22Rv1 (cell line): ENCODE measurements at regions not wholly inside any gene's neighbourhood (a gene's known extent, or its start where the extent isn't known, plus 50 kb on each side); places are given as distances from the start of the nearest gene placed in this dataset.

ENCODE experiments used
- H3K27ac ChIP-seq: fragments of 450-650 bp; 2 replicates; pipeline ENCODE4 v1.5.1; 2017
- ZFX ChIP-seq: fragments of 450-650 bp; IDR thresholded peaks from 2 replicates; pipeline ENCODE4 v1.6.1; 2017; ENCODE audit warnings: antibody characterized with exemption, borderline replicate concordance
- TF ChIP-seq, protein P1 (sequence below): fragments of 450-650 bp; IDR thresholded peaks from 2 replicates; pipeline ENCODE4 v1.5.1; 2017; ENCODE audit warnings: mild to moderate bottlenecking

DNA sequence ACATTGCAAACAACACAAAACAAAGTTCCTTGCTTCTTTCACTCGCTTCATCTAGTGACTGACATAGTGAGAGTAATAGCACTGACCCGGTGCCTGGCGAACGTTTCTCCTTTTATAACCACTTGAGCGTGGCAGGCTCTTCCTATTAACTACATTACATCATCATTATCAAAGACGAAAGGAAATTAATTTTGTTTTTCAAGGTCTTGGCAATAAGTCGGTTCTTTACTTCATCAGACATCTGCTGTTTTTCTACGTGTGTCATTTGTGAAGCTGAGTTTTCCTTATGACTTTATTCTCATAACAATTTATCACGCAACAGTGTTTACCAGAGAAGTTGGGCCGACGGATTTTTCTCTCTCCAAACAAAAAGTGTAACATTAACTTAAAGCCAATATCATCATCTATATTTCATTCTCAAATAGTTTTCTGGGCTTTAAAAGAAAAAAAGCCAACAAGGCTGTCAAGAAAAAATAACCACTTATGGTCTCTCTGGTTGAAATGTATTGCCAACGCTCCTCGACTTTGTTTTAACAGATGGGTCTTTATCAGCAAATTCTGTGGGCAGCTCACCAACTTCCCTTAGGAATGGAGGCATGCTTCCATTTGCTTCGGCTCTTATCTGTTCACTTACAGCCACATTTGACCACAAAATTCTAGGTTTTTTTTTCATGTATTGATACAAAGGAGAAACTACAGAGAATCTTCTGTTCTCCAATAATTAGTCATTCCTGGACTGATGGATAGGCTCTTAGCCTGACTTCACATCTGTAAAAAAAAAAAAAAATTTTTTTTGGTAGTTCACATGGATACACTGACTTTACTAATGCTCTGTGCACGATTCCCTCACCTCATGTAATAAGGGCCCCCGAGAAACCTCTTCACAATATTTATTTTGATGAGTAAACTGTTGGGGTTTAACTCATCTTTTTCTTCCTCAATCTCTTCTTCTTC, 97.1 kb upstream of the CDKN3 start:
- H3K27ac ChIP-seq: no peak overlapping the region
- TF ChIP-seq ZFX: no peak
- TF ChIP-seq, protein P1, sequence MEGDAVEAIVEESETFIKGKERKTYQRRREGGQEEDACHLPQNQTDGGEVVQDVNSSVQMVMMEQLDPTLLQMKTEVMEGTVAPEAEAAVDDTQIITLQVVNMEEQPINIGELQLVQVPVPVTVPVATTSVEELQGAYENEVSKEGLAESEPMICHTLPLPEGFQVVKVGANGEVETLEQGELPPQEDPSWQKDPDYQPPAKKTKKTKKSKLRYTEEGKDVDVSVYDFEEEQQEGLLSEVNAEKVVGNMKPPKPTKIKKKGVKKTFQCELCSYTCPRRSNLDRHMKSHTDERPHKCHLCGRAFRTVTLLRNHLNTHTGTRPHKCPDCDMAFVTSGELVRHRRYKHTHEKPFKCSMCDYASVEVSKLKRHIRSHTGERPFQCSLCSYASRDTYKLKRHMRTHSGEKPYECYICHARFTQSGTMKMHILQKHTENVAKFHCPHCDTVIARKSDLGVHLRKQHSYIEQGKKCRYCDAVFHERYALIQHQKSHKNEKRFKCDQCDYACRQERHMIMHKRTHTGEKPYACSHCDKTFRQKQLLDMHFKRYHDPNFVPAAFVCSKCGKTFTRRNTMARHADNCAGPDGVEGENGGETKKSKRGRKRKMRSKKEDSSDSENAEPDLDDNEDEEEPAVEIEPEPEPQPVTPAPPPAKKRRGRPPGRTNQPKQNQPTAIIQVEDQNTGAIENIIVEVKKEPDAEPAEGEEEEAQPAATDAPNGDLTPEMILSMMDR: no peak

DNA sequence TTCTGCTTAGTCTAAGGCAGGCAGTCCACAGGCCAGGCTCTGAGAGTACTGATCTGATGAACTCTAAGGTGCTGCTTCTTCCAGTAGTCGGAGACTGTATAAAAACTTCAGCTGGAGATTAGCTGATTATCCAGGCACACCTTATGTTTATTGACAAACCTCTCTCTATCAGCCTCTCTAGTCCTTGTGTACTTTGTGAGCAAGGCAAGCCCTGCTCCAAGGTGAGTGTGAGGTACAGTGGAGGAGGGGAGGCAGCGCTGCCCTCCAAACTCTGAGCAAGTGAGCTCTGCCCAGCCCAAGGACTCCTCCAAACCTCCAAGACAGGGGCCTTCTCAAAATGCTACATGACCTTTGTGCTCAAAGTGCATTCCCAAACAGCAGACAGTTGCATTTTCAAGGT, 95.9 kb upstream of the CDKN3 start:
- no peak overlapping the region for H3K27ac ChIP-seq
- no peak for TF ChIP-seq ZFX
- TF ChIP-seq, protein P1: no peak

DNA sequence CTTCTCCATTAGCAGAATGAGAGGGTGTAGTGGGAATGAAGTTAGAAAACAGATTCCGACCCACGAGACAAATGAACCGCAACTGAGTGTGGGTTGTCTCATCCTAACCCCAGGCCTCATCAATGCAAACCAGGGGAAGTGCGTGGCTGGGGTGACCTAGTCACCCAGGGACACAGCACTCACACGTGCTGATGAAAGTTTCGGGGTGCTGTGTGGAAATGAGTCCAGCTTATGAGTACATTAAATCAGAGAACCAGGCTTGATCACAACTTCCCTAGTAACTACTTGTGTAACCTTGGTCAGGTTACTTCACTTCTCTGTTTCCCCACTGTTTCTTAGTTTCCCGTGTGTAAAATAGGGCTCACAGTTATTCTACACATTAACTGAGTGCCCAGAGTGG, 95.4 kb upstream of the CDKN3 start:
- TF ChIP-seq, protein P1: no peak
- TF ChIP-seq ZFX: no peak
- H3K27ac ChIP-seq: no peak overlapping the region

DNA sequence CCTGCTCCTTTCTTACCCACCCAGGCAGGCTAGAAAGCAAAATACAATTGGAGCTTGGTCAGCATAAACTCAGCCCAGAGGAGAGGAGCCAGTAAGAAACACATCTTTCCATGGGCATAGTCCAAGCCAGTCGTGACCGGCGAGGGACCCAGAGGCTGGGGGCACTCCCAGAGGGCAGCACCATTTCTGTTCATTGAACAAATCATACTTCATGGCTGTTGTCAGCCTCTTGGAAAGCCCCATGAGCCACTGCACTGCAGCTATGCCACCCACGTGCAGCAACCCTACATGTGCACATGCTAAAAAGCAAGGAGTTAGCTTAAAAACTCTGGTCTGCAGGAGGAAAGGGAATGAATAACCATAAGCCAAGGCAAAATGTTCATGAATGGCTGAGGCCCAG, 90.0 kb upstream of the CDKN3 start:
- no peak overlapping the region for H3K27ac ChIP-seq
- TF ChIP-seq, protein P1: no peak
- TF ChIP-seq ZFX: no peak

DNA sequence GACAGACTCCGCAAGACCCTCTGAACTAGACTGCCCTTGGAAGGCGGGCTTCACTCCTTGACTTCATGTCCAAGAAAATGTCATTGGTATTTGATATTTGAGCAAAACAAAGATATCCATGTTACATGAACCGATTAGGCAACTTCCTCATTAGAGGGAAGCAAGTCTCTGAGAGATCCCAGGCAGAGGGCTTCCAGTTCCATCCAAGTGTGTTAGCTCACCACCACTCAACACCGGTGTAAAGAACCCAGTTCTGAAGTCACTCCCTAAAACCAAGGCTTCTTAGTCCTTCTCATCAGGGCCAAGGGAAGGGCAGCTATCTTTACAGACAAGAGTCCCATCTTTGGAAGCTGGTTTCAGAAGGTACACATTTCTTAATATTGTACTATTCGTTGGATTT, 87.2 kb upstream of the CDKN3 start:
- H3K27ac ChIP-seq: no peak overlapping the region
- TF ChIP-seq, protein P1: no peak
- no peak for TF ChIP-seq ZFX

DNA sequence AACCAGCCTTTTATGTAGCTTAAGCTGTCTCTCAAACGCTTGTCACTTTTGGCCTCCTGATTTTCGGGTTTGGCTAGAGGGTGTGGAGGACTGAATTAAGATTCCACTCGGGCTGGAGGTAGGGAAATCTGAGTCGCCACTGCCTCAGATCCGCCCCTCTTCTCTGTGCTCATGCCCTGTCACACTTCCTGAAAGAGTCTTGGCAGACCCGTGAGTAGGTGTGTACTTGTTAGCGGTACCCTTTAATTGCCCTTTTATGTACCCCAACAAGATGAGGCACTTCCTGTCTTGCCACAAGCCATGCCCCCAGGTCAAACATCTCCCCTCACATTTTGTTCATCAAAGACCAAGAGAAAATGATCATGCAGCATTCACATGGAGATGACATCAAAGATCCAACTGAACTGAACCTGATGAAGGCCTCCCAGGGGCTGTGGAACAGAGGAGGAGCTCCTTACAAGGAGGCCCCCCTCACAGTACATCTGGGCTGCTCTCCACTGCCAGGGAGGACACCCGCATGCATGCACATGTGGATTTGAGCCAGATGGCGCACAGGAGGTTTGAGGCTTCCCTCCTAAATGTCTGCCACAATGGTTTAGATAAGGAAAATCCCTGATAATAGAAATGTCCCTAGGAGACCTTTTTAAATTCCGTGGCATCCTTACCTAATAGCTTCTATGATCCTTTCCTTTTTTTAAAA, 86.5 kb upstream of the CDKN3 start:
- no peak overlapping the region for H3K27ac ChIP-seq
- TF ChIP-seq, protein P1: no peak
- TF ChIP-seq ZFX: no peak

DNA sequence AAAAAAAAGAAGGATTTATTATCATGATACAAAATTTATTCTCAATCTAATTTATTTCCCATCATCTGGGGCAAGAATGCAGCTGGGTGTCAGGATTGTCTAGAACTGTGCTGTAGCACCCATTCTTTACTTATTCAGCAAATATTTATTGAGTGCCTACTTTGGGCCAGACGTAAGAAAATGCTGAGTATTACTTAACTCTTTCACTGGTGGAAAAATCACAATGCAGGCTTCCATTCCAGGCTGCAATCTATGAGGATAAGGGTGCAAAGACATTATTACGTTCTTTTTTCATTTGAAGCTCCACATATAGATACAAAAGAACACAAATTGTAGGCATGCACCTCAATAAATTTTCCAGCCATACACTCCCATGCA, 86.0 kb upstream of the CDKN3 start:
- TF ChIP-seq, protein P1: no peak
- TF ChIP-seq ZFX: no peak
- no peak overlapping the region for H3K27ac ChIP-seq
